ENCODE measurements at regions not wholly inside any gene's neighbourhood (a gene's known extent, or its start where the extent isn't known, plus 50 kb on each side); places are given as distances from the start of the nearest gene placed in this dataset.

- Histone ChIP-seq H3K27ac (no peak overlapping the region), H3K4me1 (no peaks in the 10 kb centered on the region), H3K9ac (ENCODE audit: low read depth in 2 of 2, low read length in 2 of 2) (no peak overlapping the region), H3K36me3 (no peaks in the 10 kb centered on the region), H3K4me3 (no peak overlapping the region), H3K9me3 (no peaks in the 10 kb centered on the region), H3K27me3 (no peaks in the 10 kb centered on the region)
- intact Hi-C loops (cut with DNase I) = no loop called here
- TF ChIP-seq CTCF (IDR thresholded peaks at IDR 0.05) = no peak
- DNase-seq = no peak
Measured at GRCh38 chr20:41837669-41838224, 219.6 kb upstream of the CHD6 start.

- intact Hi-C loops (cut with DNase I) = no loop called here
- Histone ChIP-seq H3K27me3 (no peaks in the 10 kb centered on the region), H3K4me1 (no peaks in the 10 kb centered on the region), H3K27ac (no peak overlapping the region), H3K36me3 (no peaks in the 10 kb centered on the region), H3K9me3 (no peaks in the 10 kb centered on the region), H3K4me3 (no peak overlapping the region), H3K9ac (ENCODE audit: low read depth in 2 of 2, low read length in 2 of 2) (no peak overlapping the region)
- DNase-seq = no peak
- TF ChIP-seq CTCF (IDR thresholded peaks at IDR 0.05) = no peak
Measured at GRCh38 chr20:41833739-41834138, 215.6 kb upstream of the CHD6 start.

GRCh38 chr20:41830702-41831101 is 212.5 kb upstream of the CHD6 start:
- Histone ChIP-seq H3K9ac (ENCODE audit: low read depth in 2 of 2, low read length in 2 of 2) (no peak overlapping the region), H3K36me3 (no peaks in the 10 kb centered on the region), H3K4me3 (no peak overlapping the region), H3K4me1 (no peaks in the 10 kb centered on the region), H3K27me3 (no peaks in the 10 kb centered on the region), H3K27ac (no peak overlapping the region), H3K9me3 (no peaks in the 10 kb centered on the region)
- no peak for DNase-seq
- intact Hi-C loops (cut with DNase I) = no loop called here
- no peak for TF ChIP-seq CTCF (IDR thresholded peaks at IDR 0.05)

- no peaks in the 10 kb centered on the region for H3K4me1 ChIP-seq
- H3K27ac ChIP-seq = no peak overlapping the region
- H3K9ac ChIP-seq (ENCODE audit: low read depth in 2 of 2, low read length in 2 of 2) = no peak overlapping the region
- no peak overlapping the region for H3K4me3 ChIP-seq
- H3K36me3 ChIP-seq = no peaks in the 10 kb centered on the region
- DNase-seq = no peak
- TF ChIP-seq CTCF (IDR thresholded peaks at IDR 0.05) = no peak
- H3K27me3 ChIP-seq = no peaks in the 10 kb centered on the region
- H3K9me3 ChIP-seq = no peaks in the 10 kb centered on the region
- intact Hi-C loops (cut with DNase I) = no loop called here
Measured at GRCh38 chr20:41819436-41819835, 201.3 kb upstream of the CHD6 start.

GRCh38 chr20:41818991-41819390 is 200.8 kb upstream of the CHD6 start:
- Histone ChIP-seq H3K36me3 (no peaks in the 10 kb centered on the region), H3K9me3 (no peaks in the 10 kb centered on the region), H3K9ac (ENCODE audit: low read depth in 2 of 2, low read length in 2 of 2) (no peak overlapping the region), H3K4me3 (no peak overlapping the region), H3K27me3 (no peaks in the 10 kb centered on the region), H3K27ac (no peak overlapping the region), H3K4me1 (no peaks in the 10 kb centered on the region)
- intact Hi-C loops (cut with DNase I) = no loop called here
- DNase-seq = no peak
- no peak for TF ChIP-seq CTCF (IDR thresholded peaks at IDR 0.05)

All from colonic mucosa (tissue), 4 donors.